ENCODE measurements at regions not wholly inside any gene's neighbourhood (a gene's known extent, or its start where the extent isn't known, plus 50 kb on each side); places are given as distances from the start of the nearest gene placed in this dataset.
"Not testable (repeated sequence)": the region's sequence is repeated elsewhere in the genome, so short reads cannot be mapped to it uniquely, and the experiment has no call there.

- Histone ChIP-seq H3K9ac (ENCODE audit: low read length) (no peak overlapping the region), H3K27me3 (ENCODE audit: low read depth, low read length) (no peaks in the 10 kb centered on the region; the same call in 1 of the 2 replicates)
Observed at GRCh38 chr6:859936-860335, 167.0 kb upstream of the EXOC2 start.

DNA sequence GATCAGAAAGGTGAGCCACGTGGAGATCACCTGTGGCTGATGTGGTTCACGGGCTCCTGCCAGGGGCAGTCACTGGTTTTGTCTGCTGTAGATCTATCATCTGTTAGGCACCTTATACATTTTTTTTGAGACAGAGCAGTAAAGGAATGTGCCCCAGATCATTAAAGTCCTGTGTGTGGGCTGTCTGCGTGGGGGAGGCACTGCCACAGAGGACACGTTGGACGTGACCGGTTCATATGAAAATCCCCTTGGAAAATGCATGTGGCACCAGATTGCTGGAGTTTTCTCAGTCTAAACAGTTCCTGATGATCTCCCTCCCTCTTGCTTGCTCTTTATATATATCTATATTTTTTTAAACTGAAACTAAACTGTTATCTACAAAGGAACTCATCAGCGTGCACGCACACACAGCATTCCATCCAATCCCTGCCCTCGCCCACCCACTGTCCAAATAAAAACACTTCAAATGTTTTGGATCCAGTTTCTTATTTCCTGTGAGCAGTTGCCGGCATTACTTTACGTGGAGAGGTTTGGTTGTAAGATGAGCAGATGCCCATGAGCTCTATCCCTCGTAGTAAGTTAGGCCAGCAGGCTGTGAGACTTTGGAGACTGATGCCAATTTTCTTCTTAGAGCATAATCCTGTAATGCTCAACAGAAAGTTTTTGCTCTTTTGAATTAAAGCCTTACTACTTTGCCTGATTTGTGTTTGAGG, 161.6 kb upstream of the EXOC2 start:
- Histone ChIP-seq H2AFZ (ENCODE audit: low read depth, low read length) (no peak overlapping the region), H3K27ac (ENCODE audit: low read length) (no peak overlapping the region), H4K20me1 (ENCODE audit: insufficient read depth, low read length) (no peaks in the 10 kb centered on the region), H3K36me3 (replicated peaks; ENCODE audit: low read depth, low read length) (no peaks in the 10 kb centered on the region), H3K9me3 (ENCODE audit: insufficient read depth, low read length) (no peaks in the 10 kb centered on the region), H3K27me3 (ENCODE audit: low read depth, low read length) (no peaks in the 10 kb centered on the region; the same call in 1 of the 2 replicates), H3K4me1 (ENCODE audit: low read length) (no peaks in the 10 kb centered on the region), H3K4me2 (ENCODE audit: low read length) (no peak overlapping the region), H3K4me3 (ENCODE audit: low read length) (no peak overlapping the region), H3K9ac (ENCODE audit: low read length) (no peak overlapping the region), H3K79me2 (ENCODE audit: low read length) (no peaks in the 10 kb centered on the region)
- TF ChIP-seq CTCF (IDR thresholded peaks at IDR 0.05; ENCODE audit: low read depth, low read length) (no peak), EZH2phosphoT487 (IDR thresholded peaks at IDR 0.05; ENCODE audit: low read depth) (no peak)

More at GRCh38 chr6:859936-860335, 167.0 kb upstream of the EXOC2 start:
- H3K4me1 ChIP-seq (ENCODE audit: low read length), result no peaks in the 10 kb centered on the region
- no peaks in the 10 kb centered on the region for H3K9me3 ChIP-seq (ENCODE audit: insufficient read depth, low read length)
- H3K36me3 ChIP-seq (replicated peaks; ENCODE audit: low read depth, low read length), result no peaks in the 10 kb centered on the region
- no peak overlapping the region for H3K4me3 ChIP-seq (ENCODE audit: low read length)
- TF ChIP-seq EZH2phosphoT487 (IDR thresholded peaks at IDR 0.05; ENCODE audit: low read depth) (no peak), CTCF (IDR thresholded peaks at IDR 0.05; ENCODE audit: low read depth, low read length) (no peak)
- H4K20me1 ChIP-seq (ENCODE audit: insufficient read depth, low read length), result no peaks in the 10 kb centered on the region
- no peaks in the 10 kb centered on the region for H3K79me2 ChIP-seq (ENCODE audit: low read length)
- no peak overlapping the region for H3K27ac ChIP-seq (ENCODE audit: low read length)
- H3K4me2 ChIP-seq (ENCODE audit: low read length), result no peak overlapping the region
- no peak overlapping the region for H2AFZ ChIP-seq (ENCODE audit: low read depth, low read length)

- H4K20me1 ChIP-seq (ENCODE audit: insufficient read depth, low read length); H3K4me2 ChIP-seq (ENCODE audit: low read length); H3K4me3 ChIP-seq (ENCODE audit: low read length); H3K36me3 ChIP-seq (replicated peaks; ENCODE audit: low read depth, low read length); H3K9ac ChIP-seq (ENCODE audit: low read length); H3K27me3 ChIP-seq (ENCODE audit: low read depth, low read length); H3K4me1 ChIP-seq (ENCODE audit: low read length); H3K27ac ChIP-seq (ENCODE audit: low read length); H2AFZ ChIP-seq (ENCODE audit: low read depth, low read length); H3K9me3 ChIP-seq (ENCODE audit: insufficient read depth, low read length); H3K79me2 ChIP-seq (ENCODE audit: low read length): not testable (repeated sequence)
Observed at GRCh38 chr6:852216-852615, 159.3 kb upstream of the EXOC2 start.

DNA sequence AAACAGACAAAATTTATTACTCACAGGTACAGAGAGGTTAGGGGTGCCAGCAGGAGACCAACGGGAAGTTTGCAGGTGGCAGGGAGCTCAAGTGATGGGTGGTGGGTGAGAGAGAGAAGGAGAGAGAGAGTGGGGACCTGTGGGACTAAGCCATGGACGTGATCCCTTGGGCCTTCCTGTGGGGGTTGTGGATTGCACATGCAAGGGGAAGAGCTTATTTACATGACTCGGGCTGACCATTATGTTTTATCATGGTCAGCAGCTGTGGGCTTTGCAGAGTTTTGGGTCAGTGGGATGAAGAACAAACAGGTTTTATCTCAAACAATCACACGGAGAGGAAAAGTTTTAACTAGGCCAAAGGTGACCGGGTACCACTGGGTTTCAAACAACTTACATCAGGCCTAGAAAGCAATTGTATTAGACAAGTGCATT, 156.2 kb upstream of the EXOC2 start:
- H3K36me3 ChIP-seq (replicated peaks; ENCODE audit: low read depth, low read length), result no peaks in the 10 kb centered on the region
- no peak overlapping the region for H3K4me3 ChIP-seq (ENCODE audit: low read length)
- H3K27me3 ChIP-seq (ENCODE audit: low read depth, low read length), result no peaks in the 10 kb centered on the region
- no peaks in the 10 kb centered on the region for H3K79me2 ChIP-seq (ENCODE audit: low read length)
- TF ChIP-seq CTCF (IDR thresholded peaks at IDR 0.05; ENCODE audit: low read depth, low read length) (no peak), EZH2phosphoT487 (IDR thresholded peaks at IDR 0.05; ENCODE audit: low read depth) (no peak)
- no peaks in the 10 kb centered on the region for H3K4me1 ChIP-seq (ENCODE audit: low read length)
- H3K27ac ChIP-seq (ENCODE audit: low read length), result no peak overlapping the region
- no peak overlapping the region for H3K9ac ChIP-seq (ENCODE audit: low read length)
- H4K20me1 ChIP-seq (ENCODE audit: insufficient read depth, low read length), result no peaks in the 10 kb centered on the region
- no peaks in the 10 kb centered on the region for H3K9me3 ChIP-seq (ENCODE audit: insufficient read depth, low read length)
- H3K4me2 ChIP-seq (ENCODE audit: low read length), result no peak overlapping the region
- H2AFZ ChIP-seq (ENCODE audit: low read depth, low read length), result no peak overlapping the region
